SK-N-SH treated with all-trans-retinoic acid at 6 μM for 48 hours (cell line): ENCODE measurements at regions not wholly inside any gene's neighbourhood (a gene's known extent, or its start where the extent isn't known, plus 50 kb on each side); places are given as distances from the start of the nearest gene placed in this dataset.

ENCODE experiments used
- ATAC-seq: fragments of 200-7000 bp; cut with Tn5 transposase; 3 replicates; pipeline ENCODE4 v1.9.1; 2020; ENCODE audit warnings: mild to moderate bottlenecking, moderate library complexity
- ARNTL ChIP-seq: fragments of 450-650 bp; formaldehyde crosslinking; IDR thresholded peaks from 2 replicates; pipeline ENCODE4 v1.5.0; 2020; ENCODE audit warnings: low read depth, mild to moderate bottlenecking, moderate library complexity, borderline replicate concordance
- BACH2 ChIP-seq: fragments of 250-450 bp; sonication (Bioruptor Pico); IDR thresholded peaks from 2 replicates; pipeline ENCODE4 v1.9.0; 2021; ENCODE audit warnings: mild to moderate bottlenecking, borderline replicate concordance
- CSDC2 ChIP-seq: fragments of 250-450 bp; sonication (Bioruptor Pico); IDR thresholded peaks from 2 replicates; pipeline ENCODE4 v1.5.0; 2020; ENCODE audit warnings: mild to moderate bottlenecking, moderate library complexity
- ISL1 ChIP-seq: fragments of 250-450 bp; sonication (Bioruptor Pico); IDR thresholded peaks from 2 replicates; pipeline ENCODE4 v2.1.2; 2022; ENCODE audit warnings: mild to moderate bottlenecking, moderate library complexity
- OSR1 ChIP-seq: fragments of 250-450 bp; sonication (Bioruptor Pico); IDR thresholded peaks from 2 replicates; pipeline ENCODE4 v1.8.0; 2022; ENCODE audit warnings: moderate library complexity, mild to moderate bottlenecking, inconsistent platforms
- PATZ1 ChIP-seq: fragments of 250-450 bp; sonication (Bioruptor Pico); IDR thresholded peaks from 2 replicates; pipeline ENCODE4 v1.8.0; 2020; ENCODE audit warnings: mild to moderate bottlenecking, moderate library complexity, borderline replicate concordance
- POU6F1 ChIP-seq: fragments of 250-450 bp; sonication (Bioruptor Pico); IDR thresholded peaks from 2 replicates; pipeline ENCODE4 v1.8.0; 2021; ENCODE audit warnings: low read depth, mild to moderate bottlenecking, moderate library complexity, borderline replicate concordance
- PPARA ChIP-seq: fragments of 250-450 bp; sonication (Bioruptor Pico); IDR thresholded peaks from 2 replicates; pipeline ENCODE4 v1.5.0; 2020; ENCODE audit warnings: mild to moderate bottlenecking, borderline replicate concordance
- RARB ChIP-seq: fragments of 250-450 bp; sonication (Bioruptor Pico); IDR thresholded peaks from 2 replicates; pipeline ENCODE4 v1.8.0; 2021; ENCODE audit warnings: mild to moderate bottlenecking, moderate library complexity
- TSHZ2 ChIP-seq: fragments of 250-450 bp; sonication (Bioruptor Pico); IDR thresholded peaks from 2 replicates; pipeline ENCODE4 v1.5.0; 2020; ENCODE audit warnings: mild to moderate bottlenecking, moderate library complexity
- ZC3H10 ChIP-seq: fragments of 250-450 bp; sonication (Bioruptor Pico); IDR thresholded peaks from 2 replicates; pipeline ENCODE4 v1.5.1; 2021; ENCODE audit warnings: mild to moderate bottlenecking, moderate library complexity
- ZFP3 ChIP-seq: fragments of 250-450 bp; sonication (Bioruptor Pico); IDR thresholded peaks from 2 replicates; pipeline ENCODE4 v1.5.0; 2020; ENCODE audit warnings: mild to moderate bottlenecking, moderate library complexity
- ZFP30 ChIP-seq: fragments of 450-650 bp; formaldehyde crosslinking; IDR thresholded peaks from 2 replicates; pipeline ENCODE4 v1.5.0; 2022; ENCODE audit warnings: mild to moderate bottlenecking, moderate library complexity
- ZNF565 ChIP-seq: fragments of 450-650 bp; formaldehyde crosslinking; conservative IDR thresholded peaks from 2 replicates; pipeline ENCODE4 v1.5.0; 2020; ENCODE audit warnings: low read depth, mild to moderate bottlenecking, moderate library complexity
- TF ChIP-seq, protein P1 (sequence below): fragments of 250-450 bp; sonication (Bioruptor Pico); IDR thresholded peaks from 2 replicates; pipeline ENCODE4 v1.5.1; 2021; ENCODE audit warnings: mild to moderate bottlenecking, moderate library complexity

DNA sequence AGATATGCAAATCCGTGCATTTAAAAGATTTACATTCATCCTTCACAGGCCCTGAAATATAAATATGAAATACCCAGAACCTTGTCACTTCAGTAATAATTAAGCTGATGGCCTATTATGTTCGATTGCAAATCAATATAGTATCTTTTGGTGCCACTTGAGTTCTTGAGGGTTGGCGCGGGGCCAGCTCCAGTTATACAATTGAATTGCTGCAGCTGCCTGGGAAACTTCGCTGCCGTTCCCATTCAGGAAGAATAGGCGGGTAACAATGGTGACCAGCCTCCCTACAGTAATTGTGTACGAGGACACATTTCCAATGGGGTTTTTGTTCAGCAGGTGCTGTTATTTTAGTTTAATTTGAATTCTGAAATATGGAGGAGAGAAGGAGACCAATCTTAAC, 451.2 kb downstream of the INSC start:
- no peak for TF ChIP-seq ZFP30 (CRISPR knock-in tag)
- TF ChIP-seq ISL1 (CRISPR knock-in tag) = no peak
- no peak for TF ChIP-seq POU6F1 (CRISPR knock-in tag)
- TF ChIP-seq ZFP3 (CRISPR knock-in tag) = no peak
- no peak for TF ChIP-seq BACH2
- TF ChIP-seq CSDC2 (CRISPR knock-in tag) = no peak
- no peak for TF ChIP-seq ZC3H10 (CRISPR knock-in tag)
- TF ChIP-seq ZNF565 (CRISPR knock-in tag) = no peak
- no peak for TF ChIP-seq ARNTL (CRISPR knock-in tag)
- no peak for TF ChIP-seq PATZ1
- no peak for ATAC-seq

DNA sequence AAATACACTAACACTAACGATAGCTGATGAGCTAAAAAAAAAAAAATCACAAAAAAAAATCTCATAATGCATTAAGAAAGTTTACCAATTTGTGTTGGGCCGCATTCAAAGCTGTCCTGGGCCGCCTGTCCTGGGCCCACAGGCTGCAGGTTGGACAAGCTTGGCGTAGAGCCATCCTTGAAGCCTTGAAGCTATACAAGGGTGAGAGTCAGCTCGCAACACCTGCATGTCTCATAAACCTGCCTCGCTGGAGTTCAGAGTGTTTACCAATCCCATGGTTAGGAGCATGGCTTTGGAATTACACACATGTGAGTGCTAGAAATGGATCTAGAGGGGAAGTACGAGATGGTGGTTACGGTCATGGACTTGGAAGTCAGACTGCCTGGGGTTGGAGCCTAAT, 453.7 kb downstream of the INSC start:
- TF ChIP-seq, protein P1, sequence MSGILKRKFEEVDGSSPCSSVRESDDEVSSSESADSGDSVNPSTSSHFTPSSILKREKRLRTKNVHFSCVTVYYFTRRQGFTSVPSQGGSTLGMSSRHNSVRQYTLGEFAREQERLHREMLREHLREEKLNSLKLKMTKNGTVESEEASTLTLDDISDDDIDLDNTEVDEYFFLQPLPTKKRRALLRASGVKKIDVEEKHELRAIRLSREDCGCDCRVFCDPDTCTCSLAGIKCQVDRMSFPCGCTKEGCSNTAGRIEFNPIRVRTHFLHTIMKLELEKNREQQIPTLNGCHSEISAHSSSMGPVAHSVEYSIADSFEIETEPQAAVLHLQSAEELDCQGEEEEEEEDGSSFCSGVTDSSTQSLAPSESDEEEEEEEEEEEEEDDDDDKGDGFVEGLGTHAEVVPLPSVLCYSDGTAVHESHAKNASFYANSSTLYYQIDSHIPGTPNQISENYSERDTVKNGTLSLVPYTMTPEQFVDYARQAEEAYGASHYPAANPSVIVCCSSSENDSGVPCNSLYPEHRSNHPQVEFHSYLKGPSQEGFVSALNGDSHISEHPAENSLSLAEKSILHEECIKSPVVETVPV (CRISPR knock-in tag) = no peak
- TF ChIP-seq OSR1 (CRISPR knock-in tag) = no peak
- no peak for TF ChIP-seq ZC3H10 (CRISPR knock-in tag)
- no peak for TF ChIP-seq ZNF565 (CRISPR knock-in tag)
- no peak for TF ChIP-seq RARB (CRISPR knock-in tag)
- TF ChIP-seq ARNTL (CRISPR knock-in tag) = no peak
- no peak for TF ChIP-seq POU6F1 (CRISPR knock-in tag)
- TF ChIP-seq PPARA (CRISPR knock-in tag) = no peak
- TF ChIP-seq BACH2 = no peak
- no peak for TF ChIP-seq CSDC2 (CRISPR knock-in tag)
- no peak for TF ChIP-seq TSHZ2 (CRISPR knock-in tag)
- no peak for ATAC-seq

DNA sequence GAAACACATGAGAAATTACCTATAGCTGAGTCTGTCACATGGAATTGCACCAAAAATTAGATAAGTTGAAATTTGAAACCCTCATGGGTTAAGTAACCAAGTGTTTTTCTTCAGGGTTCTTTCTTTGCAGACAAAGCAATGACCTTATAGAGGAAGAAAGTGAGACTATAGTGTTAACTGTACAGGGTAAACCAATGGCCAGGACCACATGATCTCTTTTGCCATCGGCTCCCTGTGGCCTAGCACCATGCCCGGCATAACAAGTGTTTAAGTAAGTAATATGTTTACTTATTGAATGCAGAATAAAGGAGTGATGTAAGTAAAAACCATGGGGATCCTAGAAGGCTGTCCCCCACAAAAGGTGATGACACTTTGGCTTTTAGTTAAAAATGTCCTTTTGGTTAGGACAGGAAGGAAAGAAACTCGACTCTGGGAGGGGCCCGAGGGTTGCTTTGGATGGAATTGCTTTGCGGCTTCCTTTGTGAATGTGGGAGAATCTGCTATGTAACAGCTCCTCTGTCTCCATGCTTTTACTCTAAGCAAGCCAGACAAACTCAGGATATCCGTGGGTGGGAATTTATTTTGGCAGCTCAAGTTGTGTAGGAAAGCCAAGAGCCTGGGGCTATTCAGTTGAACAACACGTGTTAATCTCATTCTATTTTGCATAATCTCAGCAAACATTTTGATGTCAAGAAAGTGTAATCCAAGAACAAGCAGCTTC, 454.7 kb downstream of the INSC start:
- no peak for ATAC-seq
- TF ChIP-seq ARNTL (CRISPR knock-in tag) (no peak), PATZ1 (no peak)
